Kidney epithelial cell (primary cell): ENCODE measurements at regions not wholly inside any gene's neighbourhood (a gene's known extent, or its start where the extent isn't known, plus 50 kb on each side); places are given as distances from the start of the nearest gene placed in this dataset.

Experiments used
- DNase-seq: peaks from one replicate; pipeline ENCODE4 v3.0.0-alpha.2; 2010; ENCODE audit warnings: low read depth
- H3K27me3 ChIP-seq: 2 replicates; pipeline ENCODE4 v1.6.0; 2011; ENCODE audit warnings: low read length; ENCODE audit not compliant: control insufficient read depth, insufficient read depth
- H3K36me3 ChIP-seq: 2 replicates; pipeline ENCODE4 v1.5.1; 2011; ENCODE audit warnings: low read length; ENCODE audit not compliant: control insufficient read depth, insufficient read depth
- H3K4me3 ChIP-seq: 2 replicates; pipeline ENCODE4 v1.5.1; 2011; ENCODE audit warnings: low read depth, mild to moderate bottlenecking, control low read depth, low read length
- CTCF ChIP-seq: IDR thresholded peaks from 2 replicates; pipeline ENCODE4 v1.5.1; 2011; ENCODE audit warnings: mild to moderate bottlenecking, moderate library complexity, low read length, control low read depth, inconsistent platforms; ENCODE audit not compliant: insufficient read depth, poor library complexity, severe bottlenecking

DNA sequence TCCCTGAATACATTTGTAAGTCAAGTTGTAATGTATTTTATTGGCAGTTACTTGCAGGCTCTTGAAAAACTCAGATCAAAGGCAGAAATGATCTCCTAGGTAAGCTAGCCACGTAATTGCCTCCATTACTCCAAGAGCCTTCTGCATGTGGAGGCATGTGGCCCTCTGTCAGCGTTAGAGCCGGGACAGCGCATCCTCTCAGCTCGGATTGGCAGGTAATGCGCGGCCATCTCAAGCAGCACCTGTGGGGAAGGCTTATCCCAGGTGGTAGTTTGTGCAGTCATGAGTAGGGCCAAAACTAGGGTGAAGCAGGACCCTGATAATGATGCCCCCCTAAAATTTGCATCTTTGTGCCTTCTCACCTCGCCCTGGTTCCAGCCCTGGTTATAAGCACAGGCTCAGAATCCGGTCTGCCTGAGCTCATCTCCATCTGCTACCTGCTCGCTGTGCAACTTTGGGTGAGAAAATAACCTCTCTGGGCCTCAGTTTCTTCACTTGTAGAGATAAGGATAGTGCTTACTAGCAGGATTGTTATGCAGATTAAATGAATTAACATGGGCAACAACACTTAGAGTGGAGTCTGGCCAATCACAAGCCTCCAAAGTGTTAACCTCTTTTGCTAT is 157.5 kb upstream of the PMEPA1 start:
- H3K27me3 ChIP-seq, result peaks cover 11% of the 10 kb centered on the region
- H3K36me3 ChIP-seq, result no peaks in the 10 kb centered on the region
- no peak for DNase-seq
- TF ChIP-seq CTCF, result no peak
- no peak overlapping the region for H3K4me3 ChIP-seq

DNA sequence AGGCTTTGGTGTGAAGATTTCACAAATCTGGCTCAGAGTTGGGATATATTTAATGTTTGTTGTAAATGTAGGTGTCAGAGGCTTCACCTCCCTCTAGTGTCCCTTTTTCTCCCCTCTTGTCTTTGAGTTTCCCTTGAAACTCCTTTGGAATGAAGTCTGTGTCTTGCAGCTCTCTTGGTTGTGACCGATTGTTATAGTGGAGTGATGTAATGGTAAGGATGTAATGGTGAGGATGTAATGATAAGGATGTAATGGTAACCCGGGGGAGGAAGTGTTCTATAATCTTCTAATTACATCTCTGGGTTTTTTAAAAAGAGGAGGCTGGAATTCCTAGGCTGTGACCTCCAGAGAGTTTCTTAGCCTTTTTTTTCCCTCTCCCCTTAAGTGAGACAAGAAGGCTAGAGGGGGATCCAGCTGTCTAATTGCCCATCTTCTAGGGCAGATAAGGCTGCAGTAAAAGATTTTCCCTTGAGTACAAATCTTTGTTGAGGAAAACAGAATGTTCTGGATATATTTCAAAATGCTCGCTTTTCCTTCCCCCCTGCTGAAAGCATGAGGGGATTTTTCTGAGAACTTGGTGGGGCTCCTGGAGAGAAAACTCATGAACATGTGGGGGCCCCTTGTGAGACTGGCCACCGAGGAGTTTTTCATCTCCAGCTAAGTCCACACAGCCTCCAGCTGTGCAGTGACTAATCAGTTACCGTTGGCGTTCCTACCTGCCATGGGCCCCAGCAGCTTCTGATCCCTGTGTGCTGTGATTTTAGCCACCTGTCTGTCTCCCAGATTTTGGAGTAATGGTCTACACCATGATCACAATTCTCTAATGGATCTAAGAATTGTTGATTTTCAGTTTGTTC is 156.7 kb upstream of the PMEPA1 start:
- peaks cover 11% of the 10 kb centered on the region for H3K27me3 ChIP-seq
- no peak for TF ChIP-seq CTCF
- no peaks in the 10 kb centered on the region for H3K36me3 ChIP-seq
- no peak overlapping the region for H3K4me3 ChIP-seq
- DNase-seq, result no peak

DNA sequence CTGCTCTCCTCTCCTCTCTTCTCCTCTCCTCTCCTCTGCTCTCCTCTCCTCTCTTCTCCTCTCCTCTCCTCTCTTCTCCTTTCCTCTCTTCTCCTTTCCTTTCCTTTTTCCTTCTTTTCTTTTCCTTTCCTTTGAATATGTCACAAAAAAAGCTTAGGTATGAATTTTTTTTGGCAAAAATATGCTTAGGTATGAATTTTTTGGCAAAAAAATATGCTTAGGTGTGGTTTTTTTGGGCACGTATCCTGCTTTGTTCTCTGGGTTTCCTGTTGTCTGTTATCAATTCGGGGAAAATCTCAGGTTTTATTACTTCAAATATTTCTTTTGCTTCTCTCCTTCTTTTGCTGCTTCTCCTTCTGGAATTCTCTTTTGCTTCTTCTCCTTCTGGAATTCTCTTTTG is 155.5 kb upstream of the PMEPA1 start:
- DNase-seq, result no peak
- no peak for TF ChIP-seq CTCF
- no peak overlapping the region for H3K4me3 ChIP-seq
- no peaks in the 10 kb centered on the region for H3K36me3 ChIP-seq
- peaks cover 7% of the 10 kb centered on the region for H3K27me3 ChIP-seq

DNA sequence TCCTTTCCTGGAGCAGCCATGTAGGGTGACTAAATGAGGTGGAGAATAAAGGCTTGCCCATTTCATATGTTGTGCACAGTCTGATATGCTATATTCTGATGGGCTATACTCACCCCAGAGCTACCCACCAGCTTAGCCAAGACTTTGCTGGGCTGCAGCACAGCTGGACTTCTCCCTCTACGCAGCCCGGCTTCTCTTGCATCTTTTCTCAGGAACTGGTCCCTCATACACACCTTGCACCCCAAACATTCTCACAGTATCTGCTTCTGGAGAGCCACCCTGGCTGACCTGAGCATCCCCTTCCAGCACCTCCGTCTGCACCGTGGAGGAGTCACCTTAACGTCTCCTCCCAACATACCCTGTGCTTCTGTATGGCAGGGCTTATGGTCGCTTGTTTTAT is 150.8 kb upstream of the PMEPA1 start:
- Histone ChIP-seq H3K27me3 (no peaks in the 10 kb centered on the region), H3K4me3 (no peak overlapping the region), H3K36me3 (no peaks in the 10 kb centered on the region)
- TF ChIP-seq CTCF, result no peak
- DNase-seq, result no peak

DNA sequence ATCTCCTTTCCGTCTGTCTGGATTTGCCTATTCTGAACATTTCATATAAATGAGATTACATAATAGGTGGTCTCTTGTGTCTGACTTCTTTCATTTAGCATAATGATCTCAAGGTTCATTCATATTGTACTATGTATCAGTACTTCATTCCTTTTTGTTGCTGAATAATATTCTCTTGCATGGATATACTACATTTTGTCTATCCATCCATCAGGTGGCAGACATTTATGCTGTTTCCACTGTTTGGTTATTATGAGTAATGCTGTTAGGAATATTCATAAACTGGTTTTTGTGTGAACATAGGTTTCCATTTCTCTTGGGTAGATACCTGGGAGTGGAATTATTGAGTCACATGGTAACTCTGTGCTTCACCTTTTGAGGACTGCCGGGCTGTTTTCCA is 148.2 kb upstream of the PMEPA1 start:
- Histone ChIP-seq H3K36me3 (no peaks in the 10 kb centered on the region), H3K4me3 (no peak overlapping the region), H3K27me3 (no peaks in the 10 kb centered on the region)
- TF ChIP-seq CTCF, result no peak
- DNase-seq, result no peak
